ENCODE measurements at regions not wholly inside any gene's neighbourhood (a gene's known extent, or its start where the extent isn't known, plus 50 kb on each side); places are given as distances from the start of the nearest gene placed in this dataset.

DNA sequence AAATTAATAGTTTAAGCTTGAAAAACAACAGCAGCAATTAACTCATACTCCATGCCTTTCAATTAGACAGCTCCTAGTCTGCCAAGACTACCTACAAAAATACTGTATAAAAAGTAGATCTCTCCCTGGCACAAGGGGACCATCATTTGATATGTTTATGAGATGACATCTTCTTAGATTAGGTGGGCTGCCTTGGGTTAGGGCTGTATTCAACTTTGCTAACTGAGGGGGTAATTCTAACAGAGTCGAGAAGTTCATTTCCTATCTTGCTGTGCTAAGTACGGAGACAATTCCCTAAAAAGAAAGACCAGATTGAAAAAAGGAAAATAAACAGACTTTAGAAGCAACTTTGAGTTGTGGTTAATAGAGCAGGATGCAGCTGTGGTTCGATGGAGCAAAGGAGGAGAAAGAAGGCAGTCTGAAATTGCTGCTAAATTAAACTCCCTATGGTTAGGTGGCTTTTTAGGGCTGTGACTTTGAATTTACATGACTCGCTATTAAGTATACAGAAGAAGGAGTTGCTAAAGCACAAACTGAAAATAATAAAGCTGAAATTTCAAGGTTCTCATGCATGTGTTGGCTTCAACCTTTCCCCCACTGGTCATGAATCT lies 75.4 kb downstream of the CDC7 start:
- TF ChIP-seq, protein P1, sequence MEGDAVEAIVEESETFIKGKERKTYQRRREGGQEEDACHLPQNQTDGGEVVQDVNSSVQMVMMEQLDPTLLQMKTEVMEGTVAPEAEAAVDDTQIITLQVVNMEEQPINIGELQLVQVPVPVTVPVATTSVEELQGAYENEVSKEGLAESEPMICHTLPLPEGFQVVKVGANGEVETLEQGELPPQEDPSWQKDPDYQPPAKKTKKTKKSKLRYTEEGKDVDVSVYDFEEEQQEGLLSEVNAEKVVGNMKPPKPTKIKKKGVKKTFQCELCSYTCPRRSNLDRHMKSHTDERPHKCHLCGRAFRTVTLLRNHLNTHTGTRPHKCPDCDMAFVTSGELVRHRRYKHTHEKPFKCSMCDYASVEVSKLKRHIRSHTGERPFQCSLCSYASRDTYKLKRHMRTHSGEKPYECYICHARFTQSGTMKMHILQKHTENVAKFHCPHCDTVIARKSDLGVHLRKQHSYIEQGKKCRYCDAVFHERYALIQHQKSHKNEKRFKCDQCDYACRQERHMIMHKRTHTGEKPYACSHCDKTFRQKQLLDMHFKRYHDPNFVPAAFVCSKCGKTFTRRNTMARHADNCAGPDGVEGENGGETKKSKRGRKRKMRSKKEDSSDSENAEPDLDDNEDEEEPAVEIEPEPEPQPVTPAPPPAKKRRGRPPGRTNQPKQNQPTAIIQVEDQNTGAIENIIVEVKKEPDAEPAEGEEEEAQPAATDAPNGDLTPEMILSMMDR (IDR thresholded peaks at IDR 0.05; ENCODE audit: insufficient read depth, low read depth, low read length) = no peak
- no peak overlapping the region for H3K4me3 ChIP-seq (ENCODE audit: low read depth, low read length)
- no peak for DNase-seq (ENCODE audit: low read depth)
- no peaks in the 10 kb centered on the region for H3K27me3 ChIP-seq (ENCODE audit: control insufficient read depth, insufficient read depth, low read length)
- H3K36me3 ChIP-seq (ENCODE audit: control insufficient read depth, insufficient read depth, low read length) = no peaks in the 10 kb centered on the region
- ChIA-PET POLR2A (no interaction called here), CTCF (interaction anchor here (0.8 to 1.0 kb wide), 3 partner anchors 10 to 124 kb away, joined by 3 to 4 read pairs (median 3); no protein-coding TSS in a partner anchor)

DNA sequence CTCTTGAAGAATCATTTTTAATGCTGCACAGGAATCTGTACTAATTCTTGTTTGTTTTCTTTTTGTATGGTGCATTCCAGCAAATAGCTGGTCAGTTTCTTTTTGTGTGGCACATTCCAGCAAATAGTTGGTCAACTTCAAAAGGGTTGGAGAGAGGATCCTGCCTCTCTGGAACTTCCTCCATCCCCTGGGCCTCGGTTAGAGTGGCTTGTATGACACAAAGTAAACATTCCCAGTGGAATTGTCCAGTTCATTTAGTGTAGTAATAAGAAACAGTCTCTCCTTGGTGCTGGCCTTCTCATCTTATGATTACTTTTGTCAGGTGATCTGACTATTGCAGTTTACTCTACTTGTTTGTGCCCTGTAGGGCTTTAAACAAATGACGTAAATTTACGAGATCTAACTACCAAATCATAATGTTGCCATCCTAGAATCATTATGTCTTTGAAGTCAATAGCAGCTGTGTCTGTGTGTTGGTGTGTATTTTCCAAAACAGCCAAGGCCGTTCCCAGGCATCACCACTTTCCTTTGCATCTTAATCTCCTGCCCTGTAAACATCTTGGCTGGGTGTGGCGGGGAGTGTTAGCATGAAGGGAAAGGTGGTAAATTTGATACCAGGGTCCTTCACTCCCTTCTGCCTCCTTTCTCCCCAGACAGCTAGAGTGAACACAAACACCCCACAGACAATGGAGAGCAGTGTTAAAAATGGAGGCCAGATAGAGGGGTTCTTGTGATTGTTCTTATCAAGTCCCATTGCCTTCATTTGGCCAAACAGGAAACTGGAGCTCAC lies 77.9 kb downstream of the CDC7 start:
- H3K36me3 ChIP-seq (ENCODE audit: control insufficient read depth, insufficient read depth, low read length) = no peaks in the 10 kb centered on the region
- POLR2A ChIA-PET = no interaction called here

DNA sequence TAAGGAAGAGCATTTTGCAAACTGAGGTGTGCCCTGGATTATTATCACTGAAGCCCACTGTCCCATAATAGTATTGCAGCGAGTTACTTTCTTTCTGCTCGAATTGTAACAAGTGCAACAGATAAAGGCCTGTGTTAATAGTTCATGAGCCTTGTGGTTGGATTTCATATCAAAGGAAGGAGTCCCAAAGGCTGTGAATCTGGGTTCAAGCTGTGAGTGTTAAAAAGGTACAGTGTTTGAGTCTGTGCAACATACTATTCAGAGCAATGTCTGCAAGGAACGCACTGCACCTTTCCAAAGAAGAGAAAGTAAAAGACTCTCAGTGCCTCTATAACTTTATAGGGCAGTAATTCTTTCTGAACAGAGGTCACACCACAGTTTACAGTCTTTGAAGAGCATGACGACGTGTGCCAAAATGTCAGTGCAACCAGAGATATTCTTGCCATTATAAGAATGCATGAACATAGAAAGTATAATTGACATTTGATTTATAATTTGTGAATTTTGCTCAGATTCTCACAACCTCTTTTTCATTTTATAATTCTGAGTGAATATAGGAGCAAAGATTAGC lies 79.1 kb downstream of the CDC7 start:
- ChIA-PET POLR2A (no interaction called here), CTCF (interaction anchor here (1.3 kb wide), 1 partner anchor 57 kb away, joined by 4 read pairs; no protein-coding TSS in a partner anchor)

More for the DNA sequence above, 77.9 kb downstream of the CDC7 start:
- CTCF ChIA-PET = interaction anchor here (0.9 to 1.6 kb wide), 4 partner anchors 23 to 305 kb away, joined by 3 to 5 read pairs (median 4); no protein-coding TSS in a partner anchor
- no peak for DNase-seq (ENCODE audit: low read depth)
- TF ChIP-seq, protein P1 (IDR thresholded peaks at IDR 0.05; ENCODE audit: insufficient read depth, low read depth, low read length) = no peak
- H3K27me3 ChIP-seq (ENCODE audit: control insufficient read depth, insufficient read depth, low read length) = no peaks in the 10 kb centered on the region
- H3K4me3 ChIP-seq (ENCODE audit: low read depth, low read length) = no peak overlapping the region

DNA sequence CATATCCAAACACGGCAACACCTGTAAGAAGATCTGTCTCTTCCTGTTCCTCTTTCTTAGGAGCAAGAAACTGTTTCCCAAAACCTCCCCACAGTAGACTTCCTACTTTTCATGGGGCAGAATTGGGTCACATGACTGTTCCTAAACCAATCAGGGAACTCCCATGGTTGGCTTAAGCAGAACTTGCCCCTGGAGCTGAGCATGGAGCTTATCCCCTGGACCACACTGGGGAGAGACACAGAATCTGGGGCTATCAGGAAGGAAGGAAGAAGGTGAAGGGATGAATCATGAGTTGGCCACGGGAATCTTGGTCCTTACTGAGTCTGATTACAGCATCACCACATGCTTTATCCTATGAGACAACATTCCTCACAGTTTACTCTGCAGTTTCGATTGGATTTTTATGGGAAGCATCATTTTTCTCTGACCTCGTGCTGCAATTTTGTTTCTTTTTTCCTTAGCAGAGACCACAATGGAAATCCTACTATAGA lies 81.8 kb downstream of the CDC7 start:
- Histone ChIP-seq H3K27me3 (ENCODE audit: control insufficient read depth, insufficient read depth, low read length) (no peaks in the 10 kb centered on the region), H3K4me3 (ENCODE audit: low read depth, low read length) (no peak overlapping the region), H3K36me3 (ENCODE audit: control insufficient read depth, insufficient read depth, low read length) (no peaks in the 10 kb centered on the region)
- TF ChIP-seq, protein P1 (IDR thresholded peaks at IDR 0.05; ENCODE audit: insufficient read depth, low read depth, low read length) = no peak
- ChIA-PET CTCF (interaction anchor here (0.9 to 1.5 kb wide), 3 partner anchors 17 to 709 kb away, joined by 3 to 5 read pairs (median 4); no protein-coding TSS in a partner anchor), POLR2A (no interaction called here)
- DNase-seq (ENCODE audit: low read depth) = peak; percentile 90

More for the DNA sequence above, 79.1 kb downstream of the CDC7 start:
- TF ChIP-seq, protein P1 (IDR thresholded peaks at IDR 0.05; ENCODE audit: insufficient read depth, low read depth, low read length) = no peak
- Histone ChIP-seq H3K27me3 (ENCODE audit: control insufficient read depth, insufficient read depth, low read length) (no peaks in the 10 kb centered on the region), H3K36me3 (ENCODE audit: control insufficient read depth, insufficient read depth, low read length) (no peaks in the 10 kb centered on the region), H3K4me3 (ENCODE audit: low read depth, low read length) (no peak overlapping the region)
- no peak for DNase-seq (ENCODE audit: low read depth)

DNA sequence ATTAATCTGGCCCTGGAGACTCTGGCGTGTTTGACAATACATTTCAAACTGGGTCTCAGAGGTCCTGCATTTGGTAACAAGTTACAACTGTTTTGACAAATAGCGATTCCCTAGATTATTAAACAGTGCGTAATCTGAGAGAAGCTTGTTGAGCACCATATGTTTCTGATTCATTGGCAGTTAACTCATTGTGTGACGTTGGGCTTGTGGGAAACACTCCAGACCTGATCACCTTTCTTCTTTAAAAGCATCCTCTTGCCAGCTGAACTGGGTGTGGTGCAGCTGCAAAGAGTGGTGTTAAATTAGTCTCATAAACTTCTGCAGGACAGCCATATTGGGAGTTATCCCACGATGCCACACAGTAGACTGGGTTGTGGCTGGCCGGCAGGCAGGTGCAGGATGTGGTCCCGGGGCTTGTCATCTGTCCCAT lies 82.7 kb downstream of the CDC7 start:
- ChIA-PET POLR2A (no interaction called here), CTCF (interaction anchor here (0.8 to 1.4 kb wide), 3 partner anchors 17 to 708 kb away, joined by 3 to 4 read pairs (median 3); no protein-coding TSS in a partner anchor)
- TF ChIP-seq, protein P1 (IDR thresholded peaks at IDR 0.05; ENCODE audit: insufficient read depth, low read depth, low read length) = no peak
- Histone ChIP-seq H3K36me3 (ENCODE audit: control insufficient read depth, insufficient read depth, low read length) (no peaks in the 10 kb centered on the region), H3K4me3 (ENCODE audit: low read depth, low read length) (no peak overlapping the region), H3K27me3 (ENCODE audit: control insufficient read depth, insufficient read depth, low read length) (no peaks in the 10 kb centered on the region)
- DNase-seq (ENCODE audit: low read depth) = peak; percentile 89
